Stimulated activated CD8-positive, alpha-beta memory T cell treated with anti-CD3 and anti-CD28 coated beads, Interleukin-15, amount 100 ng/mL, for 48 hours (primary cell): ENCODE measurements at regions not wholly inside any gene's neighbourhood (a gene's known extent, or its start where the extent isn't known, plus 50 kb on each side); places are given as distances from the start of the nearest gene placed in this dataset.

Experiments used
- DNase-seq, 2 donors: peaks; one replicate each; pipeline ENCODE4 v3.0.0-alpha.2; 2020; ENCODE audit warnings: low read depth in 2 of 2

DNA sequence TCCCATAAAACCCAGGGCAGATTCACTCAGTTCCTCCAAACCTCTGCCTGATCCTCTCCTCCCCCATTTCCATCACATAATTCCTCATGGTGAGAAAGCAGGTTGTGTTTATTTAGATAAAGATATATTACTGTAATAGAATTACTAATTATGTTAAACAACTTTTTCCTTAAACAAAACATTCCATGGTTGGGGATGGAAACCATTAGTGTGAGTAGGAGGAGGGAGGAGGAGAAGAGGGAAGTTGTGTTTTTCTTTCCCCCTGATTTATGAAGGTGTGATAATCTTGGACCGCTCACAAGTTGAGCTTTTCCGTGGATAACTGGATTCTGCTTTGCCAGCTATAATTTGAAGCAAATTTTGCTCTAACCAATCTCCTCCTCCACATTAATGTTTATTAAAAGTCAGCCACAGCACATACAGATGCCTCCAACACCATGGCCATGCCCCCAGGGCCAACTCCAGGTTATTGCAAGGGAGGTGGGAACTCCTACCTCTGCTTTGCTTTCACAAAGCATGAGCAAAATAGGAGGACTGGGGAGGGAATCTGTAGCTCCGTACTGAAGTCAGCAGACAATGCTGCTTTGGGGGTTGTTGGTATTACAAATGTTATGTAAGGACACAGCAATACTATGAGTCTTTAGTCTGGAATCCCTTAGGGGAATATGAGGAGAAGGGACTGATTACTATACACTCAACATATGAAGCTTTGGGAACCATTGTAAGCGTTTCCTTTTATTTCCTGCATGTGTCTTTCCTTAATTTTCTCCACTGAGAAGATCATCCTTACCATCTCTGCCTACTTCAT lies 542.0 kb downstream of the DHX35 start:
- no peak for DNase-seq

DNA sequence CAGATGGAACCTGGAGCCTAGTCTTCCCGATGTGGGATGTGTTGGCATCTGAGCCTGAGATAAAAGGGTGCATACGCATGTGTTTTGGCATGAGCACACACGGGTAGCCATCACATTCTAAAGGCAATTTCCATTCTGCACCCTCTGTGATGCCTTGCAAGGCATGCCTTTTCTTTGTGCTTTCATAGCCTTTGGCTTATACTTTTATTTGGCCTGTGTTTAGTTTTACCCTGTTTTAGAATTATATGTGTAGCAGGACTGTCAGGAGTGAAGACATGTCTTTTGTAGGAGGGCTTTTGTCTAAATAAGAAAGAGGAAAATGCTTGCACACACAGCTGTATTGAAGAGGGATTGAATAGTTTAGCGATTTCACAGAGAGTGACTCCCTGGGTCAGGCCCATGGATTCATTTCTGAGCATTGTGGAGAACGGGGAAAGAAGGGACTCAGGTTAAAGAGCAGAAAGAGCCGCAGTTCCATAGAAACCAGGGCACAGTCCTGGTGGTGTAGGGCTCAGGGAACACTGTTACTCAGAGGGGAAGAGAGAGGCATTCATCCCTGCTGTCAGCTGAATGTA lies 530.2 kb downstream of the DHX35 start:
- no peak for DNase-seq

DNA sequence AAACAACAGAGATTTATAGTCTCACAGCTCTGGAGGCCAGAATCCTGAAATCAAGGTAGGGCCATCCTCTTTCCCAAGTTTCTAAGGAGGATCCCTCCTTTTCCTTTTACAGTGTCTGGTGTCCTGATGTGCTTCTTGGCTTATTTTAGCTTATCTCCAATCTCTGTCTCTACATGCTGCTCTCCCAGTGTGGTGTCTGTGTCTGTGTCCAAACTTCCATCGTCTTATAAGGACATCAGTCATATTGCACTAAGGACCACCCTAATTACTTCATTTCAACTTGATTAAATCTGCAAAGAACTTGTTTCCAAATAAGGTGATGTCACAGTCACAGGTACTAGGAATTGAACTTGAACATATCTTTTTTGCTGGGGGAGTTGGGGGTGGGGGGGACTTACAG lies 529.6 kb downstream of the DHX35 start:
- no peak for DNase-seq

DNA sequence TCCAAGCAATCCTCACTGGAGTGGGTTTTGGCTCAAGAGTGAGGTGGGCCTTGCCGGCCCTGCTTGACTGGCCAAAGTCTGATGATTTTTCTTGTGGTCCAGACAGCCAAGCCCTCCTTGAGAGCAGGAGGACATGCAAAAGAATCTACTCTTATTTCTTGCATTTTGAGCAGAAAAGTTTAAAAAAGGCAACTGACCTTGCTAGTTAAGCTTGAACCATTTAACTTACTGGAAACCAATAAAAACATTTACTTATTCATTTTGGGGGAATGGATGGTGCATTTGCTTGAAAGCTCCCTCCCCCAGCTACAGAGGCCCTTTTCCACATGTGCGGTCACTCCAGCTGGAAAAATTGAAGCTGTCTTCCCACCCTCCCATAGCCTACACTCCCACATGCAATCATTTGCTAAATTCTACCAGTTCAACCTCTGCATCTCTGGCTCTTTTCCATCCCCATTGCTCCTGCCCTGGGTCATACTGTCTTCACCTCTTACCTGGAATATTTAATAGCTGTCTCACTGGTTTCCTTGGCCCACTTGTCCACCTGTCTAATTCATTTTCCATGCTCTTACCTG lies 527.9 kb downstream of the DHX35 start:
- no peak for DNase-seq

DNA sequence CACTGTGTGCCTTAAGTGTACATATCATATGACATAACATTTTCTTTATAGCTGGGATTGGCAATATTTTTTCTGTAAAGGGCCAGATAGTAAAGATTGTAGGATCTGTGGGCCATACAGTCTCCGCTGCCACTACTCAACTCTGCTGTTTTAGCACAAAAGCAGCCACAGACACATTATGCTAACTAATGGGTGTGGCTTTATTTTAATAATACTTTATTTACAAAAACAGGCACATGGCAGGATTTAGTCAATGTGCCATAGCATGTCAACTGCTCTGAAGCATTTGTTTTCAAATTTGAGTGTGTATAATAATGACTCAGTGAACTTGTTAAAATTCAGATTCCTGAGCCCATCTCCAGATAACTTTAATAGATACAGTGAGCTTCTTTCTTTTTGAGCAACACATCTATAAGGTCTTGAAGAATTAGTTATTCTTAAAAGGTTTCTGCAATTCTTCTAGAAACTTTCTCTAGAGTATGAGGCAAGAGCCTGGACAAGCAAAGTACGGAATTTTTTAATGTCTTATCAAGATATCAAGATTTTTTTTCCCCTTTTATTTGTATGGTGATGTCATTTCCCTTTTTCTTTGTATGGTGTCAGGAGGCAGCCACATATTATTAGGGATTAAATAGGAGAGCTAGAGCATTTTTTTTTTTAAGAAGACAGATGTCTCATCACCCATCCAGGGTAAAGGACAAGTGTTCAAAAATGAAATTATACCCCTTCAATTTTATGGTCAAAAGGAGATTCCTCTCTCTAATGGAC lies 518.3 kb downstream of the DHX35 start:
- no peak for DNase-seq

DNA sequence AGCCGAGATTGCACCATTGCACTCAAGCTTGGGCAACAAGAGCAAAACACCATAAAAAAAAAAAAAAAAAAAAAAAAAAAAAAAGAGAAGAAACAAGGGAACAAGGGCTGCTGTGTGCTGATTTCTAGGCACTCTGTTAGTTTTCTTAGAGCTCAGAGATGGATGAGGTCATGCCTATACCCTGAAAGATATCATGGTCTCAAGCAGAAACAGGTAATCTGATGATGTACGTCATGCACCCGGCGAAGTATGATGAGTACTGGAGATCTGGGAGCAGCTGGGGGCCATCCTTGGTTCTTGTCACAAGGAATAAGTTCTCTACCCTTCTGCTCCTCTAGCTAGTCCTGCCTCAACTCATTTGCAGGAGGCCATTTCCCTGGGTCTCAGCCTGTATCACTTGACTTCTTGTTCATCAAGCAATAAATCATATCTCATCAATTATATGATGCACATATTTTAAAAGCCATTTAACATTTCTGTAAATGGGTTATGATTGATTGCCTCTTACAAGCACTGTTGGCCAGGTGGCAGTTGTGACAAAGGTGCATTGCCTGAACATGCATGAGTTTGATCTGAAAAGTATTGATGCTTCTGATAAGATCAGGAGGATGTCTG lies 517.2 kb downstream of the DHX35 start:
- no peak for DNase-seq

DNA sequence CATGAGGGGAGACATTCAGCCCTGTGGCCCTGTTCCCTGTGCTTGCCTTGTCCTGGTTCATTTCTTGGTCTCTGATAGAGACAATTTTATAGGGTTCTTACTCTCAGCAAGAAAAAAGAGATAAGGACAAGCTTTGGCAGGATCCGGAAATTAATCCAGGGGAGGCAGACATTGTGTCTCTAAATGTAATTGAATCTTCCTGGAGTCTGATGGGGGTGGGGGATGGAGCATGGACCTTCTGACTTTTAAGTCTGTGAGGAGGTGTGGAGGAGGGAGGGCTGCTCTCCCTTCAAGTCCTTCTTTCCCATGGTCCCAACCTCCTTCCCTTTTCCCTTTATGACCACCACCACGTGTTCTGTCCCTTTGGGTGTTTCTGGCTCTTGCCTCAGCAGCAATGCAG lies 512.7 kb downstream of the DHX35 start:
- no peak for DNase-seq

DNA sequence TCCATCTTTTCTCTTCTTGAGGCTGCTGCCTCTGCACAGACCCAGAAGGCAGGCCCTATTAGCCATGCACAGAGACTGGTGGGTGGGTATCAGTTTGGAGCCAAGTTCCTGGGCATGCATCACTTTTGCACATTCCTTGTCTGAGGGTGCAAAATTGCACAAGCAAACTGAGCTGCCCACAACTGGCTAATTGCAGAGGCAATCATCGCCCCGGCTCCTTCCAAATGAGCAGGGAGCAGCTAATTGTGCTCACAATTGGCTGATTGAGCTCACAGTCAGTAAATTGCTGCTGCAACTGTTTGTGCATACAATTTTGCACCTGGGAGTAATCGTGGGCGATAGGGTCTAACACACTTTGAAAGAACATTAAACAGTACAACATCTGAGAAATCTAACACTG lies 511.4 kb downstream of the DHX35 start:
- DNase-seq = no peak

DNA sequence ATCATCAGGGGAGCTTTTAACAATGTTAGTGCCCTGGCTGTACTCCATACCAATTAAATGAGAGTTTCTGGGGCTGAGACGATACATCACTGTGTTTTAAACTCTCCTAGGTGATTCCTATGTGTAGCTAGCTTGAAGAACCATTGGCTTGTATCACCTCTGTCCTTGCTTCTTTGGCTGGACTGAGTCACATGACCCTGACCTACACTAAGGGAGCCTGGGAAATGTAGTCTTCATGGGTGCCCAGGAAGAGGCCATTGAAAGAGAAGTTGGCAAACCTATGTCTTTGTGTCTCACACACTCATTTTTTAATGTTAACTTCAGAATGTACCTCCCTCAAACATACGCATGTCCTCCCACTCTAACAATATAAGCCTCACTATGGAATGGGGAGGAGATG lies 506.6 kb downstream of the DHX35 start:
- DNase-seq = no peak

DNA sequence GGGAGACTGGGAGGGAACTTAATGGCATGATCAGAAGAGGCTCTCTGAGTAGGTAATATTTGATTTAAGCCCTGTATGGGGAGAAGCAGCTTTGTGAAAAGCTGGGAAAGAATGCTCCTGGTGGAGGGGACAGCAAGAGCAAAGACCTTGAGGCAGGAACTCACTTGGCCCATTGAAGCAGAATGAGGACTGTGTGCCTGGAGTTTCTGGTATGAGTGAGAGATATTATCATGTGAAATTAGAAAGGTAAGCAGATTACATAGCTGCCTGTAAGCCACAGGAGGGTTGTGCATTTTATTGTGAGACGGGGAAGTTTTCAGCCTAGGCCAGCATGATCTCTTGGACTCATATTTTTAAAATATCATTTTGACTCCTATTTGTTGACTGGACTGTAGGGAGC lies 502.1 kb downstream of the DHX35 start:
- no peak for DNase-seq

DNA sequence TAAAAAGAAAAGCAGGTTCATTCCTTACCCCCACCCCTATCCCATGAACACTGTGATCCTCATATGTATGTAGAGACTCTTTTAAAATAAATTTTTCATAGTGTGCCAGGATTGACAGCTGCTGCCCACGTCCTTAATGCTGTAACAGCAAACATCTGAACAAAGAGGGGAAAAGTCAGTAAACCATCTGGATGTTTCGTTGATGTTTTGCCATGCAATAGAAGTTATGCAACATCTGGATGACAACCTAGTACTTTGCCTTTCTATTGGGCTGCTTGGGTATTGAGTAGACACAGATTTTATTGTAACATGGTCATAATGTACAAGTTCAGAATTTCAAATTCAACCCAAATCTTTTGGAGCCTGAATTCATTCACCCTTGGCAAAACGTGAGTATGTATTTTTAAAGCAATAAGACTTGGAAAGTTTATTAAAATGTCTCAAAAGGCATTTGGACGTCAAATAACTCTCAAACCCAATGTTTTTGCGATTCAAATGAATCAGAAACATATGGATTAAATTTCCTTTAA lies 500.3 kb downstream of the DHX35 start:
- DNase-seq = no peak

DNA sequence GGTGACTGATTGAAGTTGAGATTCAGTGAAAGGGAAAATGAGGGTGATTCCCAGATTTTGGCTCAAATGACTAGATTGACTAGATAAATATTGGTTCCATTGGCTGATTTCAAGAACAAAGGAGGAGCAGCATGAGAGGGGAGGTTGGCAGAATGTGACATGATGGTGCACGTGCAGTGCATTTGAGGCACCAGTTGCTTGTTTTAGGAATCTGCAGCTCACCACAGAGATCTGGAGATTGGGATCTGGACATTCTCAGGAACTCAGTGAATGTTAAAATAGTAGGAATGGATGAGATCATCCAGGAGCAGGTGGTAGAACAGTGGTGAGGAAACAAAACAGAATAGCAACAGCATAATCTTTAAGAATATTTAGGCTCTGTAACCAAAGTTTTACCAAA lies 496.3 kb downstream of the DHX35 start:
- no peak for DNase-seq

DNA sequence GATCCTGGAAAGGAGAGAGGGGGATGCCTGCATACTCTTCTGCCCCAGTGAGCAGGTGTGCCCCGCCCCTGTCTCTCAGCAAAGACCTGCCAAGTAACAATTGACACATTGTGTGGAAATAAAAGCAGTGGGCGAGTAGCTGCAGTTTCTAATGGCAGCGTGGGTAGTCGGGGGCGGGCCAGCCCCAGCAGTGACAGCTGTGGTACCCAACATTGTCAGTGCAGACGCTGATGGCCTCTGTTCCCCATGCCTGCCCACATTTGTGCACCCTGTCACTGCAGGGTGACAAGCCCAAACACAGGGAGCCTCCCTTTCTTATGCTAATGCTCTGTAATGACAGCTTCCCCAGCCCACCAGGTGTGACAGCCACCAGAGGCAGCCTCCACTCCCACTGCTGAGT lies 491.7 kb downstream of the DHX35 start:
- no peak for DNase-seq

DNA sequence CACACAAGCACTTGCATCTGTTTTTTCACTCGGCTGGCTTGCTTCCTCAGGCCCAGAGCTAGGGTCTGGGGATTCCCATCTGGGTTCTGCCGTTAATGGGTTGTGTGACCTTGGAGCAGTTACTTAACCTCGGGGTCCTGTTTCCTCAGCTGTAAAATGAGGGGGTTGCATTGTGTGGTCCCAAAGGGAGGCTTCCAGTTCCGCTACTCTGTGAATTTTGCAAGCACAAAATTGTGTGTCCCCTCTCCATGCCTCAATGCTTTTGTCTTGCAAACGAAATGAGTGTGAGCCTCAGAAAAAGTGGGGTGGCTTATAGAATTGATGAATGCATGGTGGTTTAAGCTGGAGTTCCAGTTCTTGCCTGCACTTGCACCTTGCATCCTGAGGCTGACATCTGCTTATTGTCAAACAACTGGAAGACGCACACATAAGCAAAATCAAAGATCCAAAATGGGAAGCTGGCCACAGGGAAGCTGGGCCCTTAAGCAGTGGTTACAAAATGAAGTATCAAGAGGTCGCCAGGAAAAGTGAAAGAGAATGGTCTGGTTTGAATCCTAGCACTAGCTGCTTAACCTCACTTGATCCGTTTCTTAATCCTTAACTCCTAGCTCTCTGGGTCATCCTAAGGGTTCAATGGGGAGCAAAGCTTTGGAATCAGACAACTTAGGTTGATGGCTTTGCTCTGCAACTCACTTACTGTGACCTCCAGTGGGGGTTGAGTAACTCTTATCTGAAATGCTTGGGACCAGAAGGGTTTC lies 490.6 kb downstream of the DHX35 start:
- DNase-seq = no peak

DNA sequence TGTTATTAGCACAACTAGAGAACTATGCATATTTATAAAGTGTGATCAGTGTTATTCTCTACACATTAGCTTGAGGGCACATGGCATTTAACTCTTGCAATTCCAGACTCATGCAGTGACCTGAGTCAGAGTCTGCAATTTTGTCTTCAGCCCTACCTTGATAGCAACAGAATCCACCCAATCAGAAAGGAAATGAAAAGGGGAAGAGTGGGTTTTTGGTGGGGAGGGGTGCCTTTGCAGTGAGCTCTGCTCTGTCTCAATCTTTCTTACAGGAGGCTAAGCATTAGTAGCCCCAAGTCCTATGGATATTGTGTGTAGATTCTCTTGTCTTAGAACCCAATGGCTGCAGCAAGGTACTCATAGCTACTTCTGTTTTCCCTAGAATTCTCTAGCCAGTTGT lies 489.2 kb downstream of the DHX35 start:
- DNase-seq = no peak

DNA sequence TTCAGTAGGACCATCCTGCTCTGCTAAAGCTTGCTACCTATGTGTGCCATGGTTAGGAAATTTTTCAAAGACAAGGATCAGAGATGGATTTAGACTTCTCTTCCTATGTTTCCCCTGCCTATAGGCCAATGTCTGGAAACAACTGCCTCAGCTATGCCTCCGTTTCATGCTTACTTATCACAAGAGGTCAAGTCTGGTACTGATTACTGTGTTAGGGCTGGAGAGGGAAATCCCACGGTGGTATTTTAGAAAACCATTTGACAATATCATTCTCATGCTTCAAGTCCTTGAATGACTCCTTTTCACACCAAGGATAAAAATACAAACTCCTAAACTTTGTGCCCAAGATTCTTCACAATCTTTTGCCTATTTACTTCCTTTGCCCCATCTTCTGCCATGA lies 484.3 kb downstream of the DHX35 start:
- no peak for DNase-seq

DNA sequence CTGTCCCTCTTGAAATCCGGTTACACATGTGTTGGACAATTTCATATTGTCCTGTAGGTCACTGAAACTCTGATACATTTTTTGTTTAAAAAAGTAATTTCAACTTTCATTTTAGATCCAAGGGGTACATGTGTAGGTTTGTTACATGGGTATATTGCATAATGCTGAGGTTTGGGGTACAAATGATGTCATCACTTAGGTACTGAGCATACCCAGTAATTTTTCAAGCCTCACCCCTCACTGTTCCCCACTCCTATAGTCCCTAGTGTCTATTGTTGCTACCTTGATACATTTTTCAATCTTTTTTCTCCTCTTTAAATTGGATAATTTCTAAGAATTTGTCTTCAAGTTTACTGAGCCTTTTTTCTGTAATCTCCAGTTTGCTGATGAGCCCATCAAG lies 483.0 kb downstream of the DHX35 start:
- DNase-seq = no peak

DNA sequence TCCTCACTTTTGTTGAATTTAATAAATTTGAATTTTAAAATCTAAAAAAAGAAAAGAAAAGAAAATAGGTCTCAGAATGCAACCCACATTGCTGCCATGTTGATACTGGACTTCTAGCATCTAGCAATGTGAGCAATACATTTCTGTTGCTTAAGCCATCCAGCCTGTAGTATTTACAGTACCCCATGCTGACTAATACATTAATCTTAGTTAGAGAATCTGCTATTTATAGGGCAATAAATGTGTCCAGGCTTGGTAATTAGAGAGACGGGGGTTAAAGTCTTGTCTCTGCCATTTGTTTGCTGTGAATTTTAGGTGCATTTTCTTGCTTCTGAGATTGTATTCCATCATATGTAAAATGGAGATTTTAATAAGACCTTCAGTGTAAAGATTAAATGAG lies 471.3 kb downstream of the DHX35 start:
- DNase-seq = no peak

DNA sequence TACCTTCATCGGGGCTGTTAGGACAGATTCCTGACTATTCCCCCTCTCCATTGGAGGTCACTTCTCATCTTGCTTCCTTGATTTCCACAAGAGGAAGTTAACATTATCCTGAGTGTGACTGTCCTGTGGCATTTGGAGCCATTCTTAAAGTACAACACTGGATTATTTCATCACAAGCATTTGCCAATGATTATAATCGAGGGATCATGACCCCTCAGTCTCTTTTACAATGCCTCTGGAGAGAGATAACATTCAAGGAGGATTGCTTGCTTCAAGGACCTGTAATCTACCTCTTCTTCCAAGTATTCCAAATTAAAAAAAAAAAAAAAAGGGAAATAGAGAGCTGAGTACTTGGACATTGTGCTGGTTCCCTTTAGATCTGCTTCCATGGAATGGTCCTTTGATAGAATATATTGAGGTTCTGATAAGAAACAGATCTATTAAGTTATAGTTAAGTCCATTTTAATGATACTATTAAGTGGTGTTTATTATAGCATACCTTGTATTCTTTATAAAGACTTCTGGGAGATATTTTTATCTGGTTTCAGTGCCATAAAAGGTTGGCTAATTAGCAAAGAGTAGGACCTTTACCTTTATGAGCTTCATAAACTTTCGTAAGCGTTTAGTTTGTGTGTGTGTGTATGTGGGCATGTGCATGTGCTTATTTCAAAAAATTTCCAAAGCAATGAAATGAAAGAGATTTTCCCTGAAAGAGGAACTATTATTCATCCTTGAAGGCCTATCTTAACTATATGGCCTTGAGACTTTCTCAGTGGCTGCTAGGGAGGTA lies 469.1 kb downstream of the DHX35 start:
- no peak for DNase-seq

DNA sequence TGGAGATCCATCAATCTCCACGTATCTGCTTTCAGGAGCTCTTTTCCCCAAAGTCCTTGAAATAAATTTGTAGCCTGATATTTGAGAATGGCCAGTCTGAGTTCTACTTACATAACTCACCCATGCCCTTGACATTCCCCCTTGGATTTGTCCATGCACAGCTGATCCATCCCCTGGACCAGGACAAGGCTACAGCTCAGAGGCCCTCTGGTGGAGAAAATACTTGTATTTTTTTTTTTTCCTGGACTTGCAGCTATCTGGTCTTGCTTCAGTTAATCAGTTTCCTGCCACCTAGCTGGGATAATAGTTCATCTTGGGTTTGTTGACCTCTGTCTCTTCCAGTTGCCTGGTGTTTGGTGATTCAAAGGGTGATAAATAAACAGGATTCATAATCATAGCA lies 467.6 kb downstream of the DHX35 start:
- DNase-seq = no peak
